COLO829 (cell line): ENCODE measurements at regions not wholly inside any gene's neighbourhood (a gene's known extent, or its start where the extent isn't known, plus 50 kb on each side); places are given as distances from the start of the nearest gene placed in this dataset.
A peak's percentile ranks its signal among the peaks of the same experiment; 100 is the strongest.
"Not testable (repeated sequence)": the region's sequence is repeated elsewhere in the genome, so short reads cannot be mapped to it uniquely, and the experiment has no call there.

Experiments
- DNase-seq: peaks from one replicate; pipeline ENCODE4 v3.0.0; 2012; ENCODE audit warnings: low spot score

DNA sequence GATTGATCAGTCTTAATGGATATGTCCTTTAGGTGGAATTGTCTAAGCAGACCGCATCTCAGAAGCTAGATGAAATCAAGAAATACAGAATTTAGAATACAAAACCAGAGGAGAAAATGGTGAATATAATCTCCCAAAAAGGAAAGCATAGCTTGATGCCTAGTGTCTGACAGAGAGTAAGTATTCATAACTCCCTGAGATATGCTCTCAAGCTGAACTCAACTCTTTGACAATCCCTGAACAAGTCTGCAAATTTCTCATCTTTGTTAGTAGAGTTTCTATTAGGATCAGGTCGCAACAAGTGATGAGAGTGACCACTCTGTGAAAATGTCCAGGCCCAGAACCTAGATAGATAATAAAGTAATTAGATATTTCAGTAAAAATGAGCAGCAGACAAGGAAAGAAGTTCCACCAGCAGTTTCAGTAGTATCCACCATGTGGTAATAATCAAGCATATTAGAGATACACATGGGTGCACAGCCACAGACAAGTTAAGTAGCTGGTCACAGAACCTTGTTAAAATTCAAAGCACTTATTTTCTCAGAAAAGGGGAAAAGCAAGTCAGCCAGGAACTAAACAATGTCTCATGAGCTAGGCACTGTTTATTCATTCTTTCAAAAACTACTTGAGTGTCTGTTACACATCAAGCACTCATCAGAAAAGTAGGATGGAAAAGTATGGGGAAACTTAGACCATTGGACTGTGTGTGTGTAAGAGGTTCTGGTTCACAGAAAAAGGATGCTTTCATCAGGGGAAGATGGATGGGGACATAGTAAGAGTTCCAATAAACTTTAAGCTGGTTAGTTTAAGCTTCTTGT lies 481.5 kb upstream of the TUSC1 start:
- DNase-seq, result no peak

DNA sequence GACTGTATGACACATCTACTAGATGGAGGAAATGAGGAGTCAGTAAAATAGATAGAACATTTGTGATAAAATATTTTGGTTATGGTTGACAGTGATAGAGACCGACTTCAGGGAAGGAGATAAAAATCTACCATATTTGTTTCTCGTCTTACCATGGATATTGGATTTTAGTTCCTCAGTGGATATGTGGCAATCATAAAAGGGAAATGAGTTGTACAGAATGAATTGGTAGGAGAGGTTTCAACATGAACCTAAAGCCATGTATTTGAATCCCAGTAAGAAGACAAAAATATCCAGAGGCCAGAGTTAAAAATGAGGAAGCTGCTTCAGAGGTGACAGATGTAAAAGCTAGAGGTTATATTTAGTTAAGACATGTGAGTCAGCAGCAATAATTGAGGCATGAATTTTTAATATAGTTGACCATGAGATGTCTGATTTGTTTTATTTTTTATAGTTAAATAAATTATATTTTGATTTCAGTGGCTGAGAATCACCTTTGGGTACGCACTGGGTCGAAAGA lies 480.4 kb upstream of the TUSC1 start:
- no peak for DNase-seq

DNA sequence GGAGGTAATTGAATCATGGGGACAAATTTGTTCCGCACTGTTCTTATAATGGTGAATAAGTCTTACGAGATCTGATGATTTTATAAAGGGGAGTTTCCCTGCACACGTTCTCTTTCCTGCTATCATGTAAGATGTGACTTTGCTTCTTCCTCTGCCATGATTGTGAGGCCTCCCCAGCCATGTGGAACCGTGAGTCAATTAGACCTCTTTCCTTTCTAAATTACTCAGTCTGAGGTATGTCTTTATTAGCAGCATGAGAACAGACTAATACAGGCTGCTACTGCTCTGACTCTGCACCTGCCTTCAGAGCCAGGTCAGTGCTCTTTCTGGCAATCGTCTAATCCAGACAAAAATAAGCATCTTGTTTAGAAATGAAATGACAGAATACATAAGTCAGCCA lies 479.2 kb upstream of the TUSC1 start:
- DNase-seq, result no peak

DNA sequence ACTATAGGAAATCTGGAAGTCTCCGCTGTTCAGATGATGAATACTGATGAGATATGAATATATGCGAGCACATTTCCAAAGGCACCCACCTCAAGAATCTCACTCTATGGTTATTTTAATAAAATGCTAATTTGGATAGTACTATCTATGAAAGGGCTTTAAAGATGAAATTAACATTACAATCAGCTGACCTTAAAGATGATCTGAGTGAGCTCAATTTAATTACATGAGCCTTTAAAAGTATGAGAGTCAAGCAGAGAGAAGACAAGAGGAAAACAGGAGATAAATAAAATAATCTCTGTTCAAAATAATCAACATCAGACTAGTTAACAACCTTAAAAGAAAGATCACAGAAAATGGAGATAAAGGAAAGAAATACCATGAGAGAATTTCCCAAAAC lies 474.1 kb upstream of the TUSC1 start:
- no peak for DNase-seq

DNA sequence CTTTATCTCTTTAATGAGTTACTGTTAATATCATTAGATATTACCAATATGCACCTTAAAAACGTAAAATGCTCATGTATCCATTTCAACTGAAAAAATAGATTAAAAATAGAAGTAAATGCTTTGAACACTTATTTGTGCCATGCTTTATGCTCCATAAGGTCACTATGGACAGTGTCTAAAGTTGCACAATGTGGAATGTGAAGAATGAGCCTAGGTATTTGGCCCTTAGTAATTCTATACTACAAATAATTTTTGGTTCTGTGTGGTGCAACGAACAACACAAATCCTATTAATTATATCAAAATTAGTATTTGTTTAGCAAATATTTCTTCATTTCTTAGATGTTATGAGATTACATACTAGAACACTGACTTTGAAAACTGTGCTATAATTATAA lies 469.9 kb upstream of the TUSC1 start:
- no peak for DNase-seq

DNA sequence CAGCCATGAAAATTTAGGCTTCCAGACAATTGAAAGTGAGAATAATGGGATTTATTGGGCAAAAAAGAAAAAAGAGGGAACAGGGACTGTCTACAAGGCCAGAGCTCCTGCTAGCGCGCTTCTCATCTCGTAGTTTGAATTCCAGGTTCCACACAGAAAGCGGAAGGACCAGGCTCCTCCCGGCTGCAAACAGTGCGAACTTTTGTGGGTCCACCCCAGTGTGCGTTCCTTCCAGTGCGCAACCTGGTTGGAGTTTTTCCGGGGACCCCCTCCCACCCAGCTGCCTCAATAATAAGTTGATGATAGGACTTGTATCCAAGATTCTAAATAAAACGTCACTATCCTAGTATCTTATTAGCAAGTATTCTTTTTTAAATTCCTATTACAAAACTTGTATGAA lies 467.7 kb upstream of the TUSC1 start:
- DNase-seq, result no peak

DNA sequence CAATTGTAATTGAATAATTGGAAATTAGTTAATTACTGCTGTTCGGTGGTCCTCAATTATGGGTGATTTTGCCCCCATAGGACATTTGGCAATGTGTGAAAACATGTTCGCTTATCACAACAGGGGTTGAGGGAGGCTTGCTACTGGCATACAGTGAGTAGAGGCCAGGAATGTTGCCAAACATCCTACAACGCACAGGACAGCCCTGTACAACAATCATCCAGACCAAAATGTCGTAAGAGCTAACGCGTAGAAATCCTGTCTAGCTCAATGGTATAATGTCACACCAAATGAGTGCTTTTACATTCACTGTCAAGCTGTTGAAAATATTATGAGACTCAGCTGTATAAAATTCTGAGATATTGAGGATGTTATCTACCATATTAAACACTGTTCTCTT lies 464.4 kb upstream of the TUSC1 start:
- DNase-seq, result no peak

DNA sequence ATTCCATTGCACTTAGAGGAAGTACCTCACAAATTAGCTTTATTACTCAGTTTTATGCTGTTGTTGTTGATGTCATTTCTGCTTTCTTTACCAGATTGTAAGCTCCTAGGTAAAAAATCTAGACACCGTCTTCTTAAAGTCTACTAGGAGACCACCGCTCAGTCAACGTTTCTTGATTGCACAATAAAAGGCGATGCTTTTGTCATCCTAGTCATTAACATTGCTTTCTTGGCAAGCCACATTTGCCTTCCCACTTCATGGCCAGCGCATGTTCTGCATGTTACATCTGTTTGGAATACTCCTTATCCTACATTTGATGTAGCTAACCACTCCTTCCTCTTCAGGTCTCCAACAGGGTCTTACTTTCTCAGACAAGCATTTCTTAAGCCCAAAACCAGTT lies 464.0 kb upstream of the TUSC1 start:
- no peak for DNase-seq

DNA sequence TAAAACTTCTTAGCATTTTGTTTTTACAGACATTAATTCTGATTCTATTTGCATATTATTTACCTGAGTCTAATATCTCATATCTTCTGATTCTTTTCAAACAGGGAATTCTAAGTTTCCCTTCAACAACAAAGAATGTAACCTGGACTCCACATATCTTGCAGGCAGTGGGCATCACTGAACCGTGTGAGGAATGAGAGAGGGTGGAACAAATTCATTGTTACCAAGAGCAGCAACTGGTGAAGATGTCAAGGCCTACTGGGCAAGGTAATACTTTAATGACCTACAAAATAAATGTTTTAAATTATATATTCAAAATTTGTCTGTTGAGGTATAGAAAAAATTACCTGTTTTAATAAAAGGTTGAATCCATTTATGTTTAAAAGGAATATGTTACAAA lies 455.3 kb upstream of the TUSC1 start:
- DNase-seq, result no peak

DNA sequence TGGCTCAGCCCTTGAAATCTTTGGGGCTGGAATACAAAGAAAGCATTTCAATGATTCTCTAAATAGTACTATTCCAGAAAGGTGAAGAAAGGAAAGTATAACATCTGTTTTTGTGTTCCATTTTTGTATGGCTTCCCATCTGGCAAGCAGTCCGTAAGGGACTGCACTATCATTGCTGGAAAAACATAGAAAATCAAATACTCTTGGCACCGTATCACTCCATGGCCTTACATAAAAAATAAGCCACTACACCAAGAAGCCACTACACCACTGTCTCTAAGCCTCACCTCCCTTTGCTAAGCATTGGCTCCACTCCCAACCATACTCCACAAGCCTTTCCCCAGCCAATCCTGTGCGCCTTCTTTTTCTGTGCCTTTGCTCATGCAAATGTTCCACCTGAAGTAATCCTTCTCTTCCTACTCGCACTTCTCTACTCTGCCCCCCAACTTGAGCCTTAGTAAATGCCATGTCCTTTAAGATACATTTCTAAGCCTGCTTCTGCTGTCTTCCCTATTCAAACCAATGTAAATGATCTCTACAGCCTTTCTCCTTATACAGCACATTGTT lies 454.6 kb upstream of the TUSC1 start:
- DNase-seq, result no peak

DNA sequence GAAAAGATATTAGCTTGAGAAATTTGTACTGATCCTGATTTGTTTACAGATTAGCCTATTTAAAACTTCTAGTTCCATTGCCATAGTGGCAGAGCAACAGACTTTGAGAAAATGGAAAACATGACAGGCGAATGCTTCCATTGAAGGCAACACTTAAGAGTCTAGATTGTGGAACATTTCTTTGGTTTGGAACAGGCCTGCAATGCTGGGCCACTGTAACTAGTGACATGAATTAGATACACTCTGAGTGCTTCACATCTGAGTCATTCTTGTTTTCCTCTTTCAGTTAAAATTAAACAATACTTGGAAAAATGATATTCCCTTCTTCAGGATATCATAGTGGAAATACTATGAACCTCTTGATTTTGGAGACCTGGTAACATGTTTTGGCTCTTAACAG lies 453.6 kb upstream of the TUSC1 start:
- DNase-seq, result no peak

DNA sequence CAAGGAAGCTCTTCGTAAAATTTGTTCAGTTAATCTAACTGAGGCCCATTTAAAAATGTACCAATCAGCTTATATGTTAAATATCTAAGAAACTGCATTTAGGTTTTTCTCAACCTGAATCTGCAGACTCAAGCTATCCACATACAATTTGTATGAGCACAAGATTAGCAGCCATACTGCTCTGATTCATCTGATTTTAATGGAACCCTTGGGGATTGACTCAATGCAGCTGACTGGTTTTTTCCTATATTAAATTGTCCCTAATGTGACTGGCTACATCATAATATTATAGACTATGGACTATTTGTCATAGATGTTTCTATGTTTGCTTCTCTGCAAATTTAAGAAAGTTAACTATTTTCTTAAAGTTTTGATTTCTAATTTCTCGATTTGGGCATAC lies 451.0 kb upstream of the TUSC1 start:
- DNase-seq, result peak; percentile 1

DNA sequence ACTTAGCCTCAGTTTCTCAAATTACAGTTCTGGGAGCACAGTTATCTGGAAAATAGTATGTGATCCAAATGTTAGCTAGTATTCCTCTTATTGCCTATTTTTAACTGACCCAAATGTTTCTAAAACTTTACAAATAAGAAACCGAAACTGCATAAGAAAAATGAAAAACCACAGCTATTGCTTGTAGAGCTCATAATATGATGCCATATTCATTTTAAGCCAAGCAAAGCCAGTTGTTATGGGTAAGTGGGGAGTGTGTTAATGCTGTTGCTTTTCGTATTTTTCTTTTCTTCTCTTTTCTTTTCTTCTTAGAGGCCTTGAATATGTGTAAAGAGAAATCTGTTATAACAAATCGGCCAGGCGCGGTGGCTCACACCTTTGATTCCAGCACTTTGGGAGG lies 447.4 kb upstream of the TUSC1 start:
- no peak for DNase-seq

DNA sequence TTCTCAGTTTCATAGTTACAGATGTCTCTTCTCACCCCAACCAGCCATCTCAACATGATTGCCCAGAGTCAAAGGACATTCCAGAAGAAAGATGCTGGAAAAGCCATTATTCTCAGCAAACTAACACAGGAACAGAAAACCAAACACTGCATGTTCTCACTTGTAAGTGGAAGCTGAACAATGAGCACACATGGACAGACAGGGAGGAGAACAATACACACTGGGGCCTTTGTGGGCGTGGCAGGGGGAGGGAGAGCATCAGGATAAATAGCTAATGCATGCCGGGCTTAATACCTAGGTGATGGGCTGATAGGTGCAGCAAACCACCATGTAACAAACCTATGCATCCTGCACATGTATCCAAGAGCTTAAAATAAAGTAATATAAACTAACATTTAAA lies 437.8 kb upstream of the TUSC1 start:
- DNase-seq, result not testable (repeated sequence)

DNA sequence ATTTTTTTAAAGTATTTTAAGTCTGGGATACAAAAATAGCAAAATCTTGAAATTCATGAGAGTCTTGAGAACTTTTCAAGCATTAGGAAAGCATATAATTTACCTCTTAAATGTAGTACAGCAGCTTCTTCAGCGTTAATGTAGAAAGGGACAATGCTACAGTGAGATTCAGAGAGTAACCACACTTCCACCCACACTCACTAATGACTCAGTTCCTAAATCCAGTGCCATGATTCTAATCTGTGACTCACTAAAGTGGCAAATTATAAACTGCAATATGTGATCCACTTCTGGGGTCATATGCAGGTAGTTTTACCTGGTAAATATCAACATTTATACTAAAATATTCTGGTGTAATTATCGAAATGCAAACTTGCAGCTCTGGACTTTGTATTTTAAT lies 434.5 kb upstream of the TUSC1 start:
- no peak for DNase-seq

DNA sequence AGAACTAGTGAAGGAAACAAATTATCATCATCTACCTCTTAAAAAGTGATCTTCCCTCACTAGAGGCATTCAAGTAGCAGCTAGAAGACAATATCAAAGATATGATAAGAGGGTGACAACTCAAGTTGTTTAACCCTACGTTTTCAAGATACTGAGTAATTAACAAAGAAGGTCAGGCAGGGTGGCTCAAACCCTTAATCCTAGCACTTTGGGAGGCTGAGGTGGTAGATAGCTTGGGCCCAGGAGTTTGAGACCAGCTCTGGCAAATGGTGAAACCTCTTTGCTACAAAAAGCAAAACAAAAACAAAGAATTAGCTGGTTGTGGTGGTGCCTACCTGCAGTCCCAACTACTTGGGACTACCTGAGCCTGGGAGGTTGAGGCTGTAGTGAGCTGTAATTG lies 408.2 kb upstream of the TUSC1 start:
- no peak for DNase-seq

DNA sequence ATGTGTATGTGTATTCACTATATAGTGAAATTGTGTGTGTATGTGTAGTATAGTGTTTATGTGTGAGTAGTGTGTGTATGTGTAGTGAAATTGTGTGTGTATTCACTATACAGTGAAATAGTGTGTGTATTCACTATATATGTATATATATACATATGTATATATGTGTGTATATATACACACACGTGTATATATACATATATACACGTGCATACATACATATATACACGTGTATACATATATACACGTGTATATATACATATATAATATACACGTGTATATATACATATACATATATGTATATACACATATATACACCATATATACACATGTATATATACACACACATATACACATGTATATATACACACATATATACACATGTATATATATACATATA lies 403.6 kb upstream of the TUSC1 start:
- no peak for DNase-seq

DNA sequence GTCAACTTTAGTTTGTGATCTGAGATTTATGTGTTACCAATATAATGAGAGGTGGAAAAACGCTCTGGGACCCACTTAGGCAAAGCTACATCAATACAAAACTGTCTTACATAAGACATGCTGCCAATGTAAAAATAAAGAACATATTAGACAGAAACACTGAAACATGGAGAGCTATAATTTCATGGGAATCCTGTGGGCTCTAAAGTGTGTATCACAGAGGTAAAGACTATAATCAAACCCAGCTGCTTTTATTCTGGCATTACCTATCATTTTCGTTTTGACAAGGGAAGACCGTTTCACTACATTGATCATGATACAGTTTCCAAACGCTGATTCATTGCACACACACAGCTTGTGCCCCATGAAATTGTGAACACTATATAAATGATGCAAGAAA lies 400.5 kb upstream of the TUSC1 start:
- no peak for DNase-seq

DNA sequence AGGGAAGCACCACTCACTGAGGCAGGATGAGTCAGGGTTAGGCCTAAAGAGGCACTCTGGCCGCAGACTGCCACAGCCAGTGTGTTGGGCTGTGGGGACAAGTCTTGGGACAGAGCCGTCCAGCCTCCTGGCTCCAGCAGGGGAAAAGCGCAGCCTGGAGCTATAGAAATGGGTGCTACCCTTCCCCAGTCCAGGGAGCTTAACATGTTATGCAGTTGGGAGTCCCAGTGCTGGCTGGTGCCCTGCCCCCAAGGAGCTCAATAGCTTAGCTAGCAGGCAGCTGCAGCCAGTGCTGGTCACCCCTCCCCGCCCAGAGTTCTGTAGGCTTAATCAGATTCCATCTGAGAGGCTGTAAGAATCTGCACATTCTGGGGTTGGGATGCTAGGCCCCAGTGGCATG lies 399.6 kb upstream of the TUSC1 start:
- DNase-seq, result no peak

DNA sequence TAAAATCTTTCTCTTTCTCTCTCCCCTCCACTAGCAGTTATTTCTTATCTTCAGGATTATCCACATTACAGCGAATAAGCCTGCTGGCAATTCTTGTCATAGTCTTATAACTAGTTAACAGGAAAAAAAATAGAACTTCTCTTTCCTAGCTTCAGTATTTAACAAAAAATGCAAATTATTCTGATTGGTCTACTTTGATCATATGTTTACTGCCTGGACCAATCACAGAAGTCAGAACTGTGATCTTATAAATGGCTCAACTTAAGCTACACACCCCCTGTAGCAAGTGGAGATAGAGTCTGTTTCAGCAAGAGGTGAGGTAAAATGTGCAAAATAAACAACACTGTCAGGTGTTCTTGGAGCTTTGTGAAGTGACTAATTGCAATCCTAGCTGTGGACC lies 389.4 kb upstream of the TUSC1 start:
- no peak for DNase-seq

DNA sequence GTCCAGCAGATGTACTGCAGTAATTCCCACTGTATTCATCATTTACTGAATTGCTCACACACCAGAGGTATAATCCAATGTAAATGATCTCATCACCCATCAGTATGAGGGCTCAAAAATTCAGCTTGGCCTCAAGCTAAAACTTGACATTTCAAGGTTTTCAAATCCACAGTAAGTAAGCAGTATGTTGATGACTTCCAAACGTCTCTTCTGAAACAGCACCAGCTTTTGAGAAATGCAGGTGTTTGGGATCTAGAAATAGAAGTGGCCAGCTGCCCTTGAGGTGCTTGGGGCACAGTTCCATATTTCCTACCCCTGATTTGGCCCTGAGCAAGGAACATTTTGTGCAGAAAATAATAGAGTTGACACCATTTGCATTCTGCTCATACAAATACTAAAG lies 388.0 kb upstream of the TUSC1 start:
- no peak for DNase-seq

DNA sequence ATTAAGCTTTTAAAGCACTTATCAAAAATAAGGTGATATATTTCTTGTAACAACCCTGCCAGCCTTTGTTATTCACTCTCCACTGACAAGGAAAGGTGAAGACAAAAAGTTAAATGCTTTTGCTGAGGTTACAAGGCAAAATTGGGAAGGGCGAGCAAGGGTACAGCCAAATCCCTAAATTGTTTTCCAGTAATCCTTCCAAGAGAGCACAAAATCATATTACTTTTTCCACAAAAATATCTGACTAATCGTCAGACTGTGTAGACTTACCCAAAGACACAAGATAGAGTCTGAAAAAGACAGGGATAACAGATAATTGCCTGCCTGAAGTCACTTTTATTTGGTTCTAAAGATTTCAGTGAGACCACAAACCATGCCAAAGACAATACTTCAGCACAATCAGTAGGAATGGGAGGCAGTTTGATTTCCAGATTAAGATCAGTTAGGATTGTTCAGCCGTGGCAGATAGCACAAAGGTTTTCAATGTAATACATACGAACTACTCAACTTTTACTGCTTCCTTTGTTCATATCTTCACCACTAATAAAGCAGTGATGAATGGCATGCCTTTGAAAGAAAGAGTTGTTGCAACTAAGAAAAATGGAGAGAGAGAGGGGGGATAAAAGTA lies 383.8 kb upstream of the TUSC1 start:
- no peak for DNase-seq

DNA sequence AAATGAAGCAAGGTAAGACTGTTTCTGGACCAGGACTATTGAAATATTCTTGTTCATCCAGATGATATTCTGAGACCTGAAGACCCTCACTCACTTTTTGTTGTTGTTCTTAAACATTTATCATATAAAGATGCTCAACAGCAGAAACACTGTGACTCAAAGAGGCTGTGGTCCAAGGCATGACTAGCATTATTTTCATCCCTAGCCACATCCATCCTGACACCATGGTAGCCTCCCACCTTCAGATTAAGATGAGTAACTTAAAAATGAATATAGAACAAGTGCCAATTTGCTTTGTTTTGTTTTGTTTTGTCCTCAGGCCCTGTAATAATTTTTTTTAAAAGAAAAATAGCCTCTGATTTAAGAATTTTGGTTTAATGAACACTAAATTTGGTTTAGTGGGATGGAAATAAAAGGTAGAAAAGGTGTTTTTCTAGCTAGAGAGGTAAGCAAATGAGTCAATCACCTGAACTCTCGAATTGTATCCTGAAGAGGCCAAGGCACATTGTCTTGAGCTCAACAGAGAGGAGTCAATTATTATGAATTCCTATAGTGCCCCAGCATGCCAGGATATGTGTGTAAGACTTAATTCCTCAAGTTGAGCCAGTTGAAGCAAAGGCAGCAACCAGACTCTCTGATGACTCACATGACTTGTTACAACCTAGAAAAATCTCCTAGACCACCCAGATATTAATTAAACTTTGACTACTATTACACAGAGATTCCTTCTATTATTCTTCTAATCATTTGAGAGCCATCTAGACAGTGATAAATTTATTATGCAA lies 380.1 kb upstream of the TUSC1 start:
- DNase-seq, result no peak
